OCI-LY3 (cell line): ENCODE measurements at regions not wholly inside any gene's neighbourhood (a gene's known extent, or its start where the extent isn't known, plus 50 kb on each side); places are given as distances from the start of the nearest gene placed in this dataset.
"Not testable (repeated sequence)": the region's sequence is repeated elsewhere in the genome, so short reads cannot be mapped to it uniquely, and the experiment has no call there.

Source experiments
- H2AFZ ChIP-seq: fragments of 200-600, 300-600 bp; shearing (Covaris generic); 2 replicates; pipeline ENCODE4 v1.6.0; 2014; ENCODE audit warnings: antibody characterized with exemption, low read depth, low read length
- H3K27ac ChIP-seq: fragments of 200-600, 300-600 bp; sonication (generic); 2 replicates; pipeline ENCODE4 v1.5.1; 2014; ENCODE audit warnings: mild to moderate bottlenecking, low read length, moderate library complexity, mixed read lengths
- H3K27me3 ChIP-seq: fragments of 200-600, 300-600 bp; sonication (generic); 2 replicates; pipeline ENCODE4 v1.6.1; 2014; ENCODE audit warnings: low read depth, low read length, mixed read lengths
- H3K36me3 ChIP-seq: fragments of 200-600, 300-600 bp; sonication (generic); replicated peaks from 2 replicates; pipeline ENCODE3; 2014; ENCODE audit warnings: low read depth, low read length, mixed read lengths
- H3K4me1 ChIP-seq: fragments of 300-600, 200-600 bp; sonication (generic); 2 replicates; pipeline ENCODE4 v1.6.1; 2014; ENCODE audit warnings: low read length, mixed read lengths
- H3K4me2 ChIP-seq: fragments of 200-600, 300-600 bp; sonication (generic); 2 replicates; pipeline ENCODE4 v1.6.1; 2014; ENCODE audit warnings: low read length, mixed read lengths
- H3K4me3 ChIP-seq: fragments of 300-600, 200-600 bp; sonication (generic); 2 replicates; pipeline ENCODE4 v1.5.1; 2014; ENCODE audit warnings: antibody characterized with exemption, mild to moderate bottlenecking, low read length, moderate library complexity
- H3K79me2 ChIP-seq: fragments of 300-600, 200-600 bp; shearing (Covaris generic); 2 replicates; pipeline ENCODE4 v1.6.1; 2014; ENCODE audit warnings: mild to moderate bottlenecking, low read length, mixed read lengths
- H3K9ac ChIP-seq: fragments of 300-600, 200-600 bp; shearing (Covaris generic); 2 replicates; pipeline ENCODE4 v1.6.0; 2014; ENCODE audit warnings: mild to moderate bottlenecking, low read length, moderate library complexity
- H3K9me3 ChIP-seq: fragments of 200-600, 300-600 bp; shearing (Covaris generic); 2 replicates; pipeline ENCODE4 v1.6.1; 2014; ENCODE audit warnings: low read length, mixed read lengths; ENCODE audit not compliant: insufficient read depth
- H4K20me1 ChIP-seq: fragments of 200-600, 300-600 bp; sonication (generic); 2 replicates; pipeline ENCODE4 v1.6.1; 2016; ENCODE audit warnings: low read length, mixed read lengths; ENCODE audit not compliant: insufficient read depth
- EZH2phosphoT487 ChIP-seq: fragments of 200-600 bp; shearing (Covaris generic); IDR thresholded peaks from 2 replicates; pipeline ENCODE4 v1.6.1; 2018; ENCODE audit warnings: antibody characterized with exemption, mixed run types, low read depth
- TF ChIP-seq, protein P1 (sequence below): fragments of 200-600, 300-600 bp; sonication (generic); IDR thresholded peaks from 2 replicates; pipeline ENCODE4 v1.5.1; 2014; ENCODE audit warnings: antibody characterized with exemption, low read length, low read depth

GRCh38 chr13:83440465-83440864, 441.8 kb downstream of the SLITRK1 start:
- Histone ChIP-seq H4K20me1 (no peaks in the 10 kb centered on the region), H3K9me3 (peaks cover 6% of the 10 kb centered on the region; the same call in 1 of the 2 replicates), H3K79me2 (no peaks in the 10 kb centered on the region), H3K9ac (no peak overlapping the region), H3K27ac (no peak overlapping the region), H2AFZ (no peak overlapping the region), H3K27me3 (no peaks in the 10 kb centered on the region), H3K4me3 (no peak overlapping the region), H3K4me1 (no peaks in the 10 kb centered on the region), H3K4me2 (no peak overlapping the region), H3K36me3 (no peaks in the 10 kb centered on the region)
- TF ChIP-seq EZH2phosphoT487: no peak
- TF ChIP-seq, protein P1, sequence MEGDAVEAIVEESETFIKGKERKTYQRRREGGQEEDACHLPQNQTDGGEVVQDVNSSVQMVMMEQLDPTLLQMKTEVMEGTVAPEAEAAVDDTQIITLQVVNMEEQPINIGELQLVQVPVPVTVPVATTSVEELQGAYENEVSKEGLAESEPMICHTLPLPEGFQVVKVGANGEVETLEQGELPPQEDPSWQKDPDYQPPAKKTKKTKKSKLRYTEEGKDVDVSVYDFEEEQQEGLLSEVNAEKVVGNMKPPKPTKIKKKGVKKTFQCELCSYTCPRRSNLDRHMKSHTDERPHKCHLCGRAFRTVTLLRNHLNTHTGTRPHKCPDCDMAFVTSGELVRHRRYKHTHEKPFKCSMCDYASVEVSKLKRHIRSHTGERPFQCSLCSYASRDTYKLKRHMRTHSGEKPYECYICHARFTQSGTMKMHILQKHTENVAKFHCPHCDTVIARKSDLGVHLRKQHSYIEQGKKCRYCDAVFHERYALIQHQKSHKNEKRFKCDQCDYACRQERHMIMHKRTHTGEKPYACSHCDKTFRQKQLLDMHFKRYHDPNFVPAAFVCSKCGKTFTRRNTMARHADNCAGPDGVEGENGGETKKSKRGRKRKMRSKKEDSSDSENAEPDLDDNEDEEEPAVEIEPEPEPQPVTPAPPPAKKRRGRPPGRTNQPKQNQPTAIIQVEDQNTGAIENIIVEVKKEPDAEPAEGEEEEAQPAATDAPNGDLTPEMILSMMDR: no peak

DNA sequence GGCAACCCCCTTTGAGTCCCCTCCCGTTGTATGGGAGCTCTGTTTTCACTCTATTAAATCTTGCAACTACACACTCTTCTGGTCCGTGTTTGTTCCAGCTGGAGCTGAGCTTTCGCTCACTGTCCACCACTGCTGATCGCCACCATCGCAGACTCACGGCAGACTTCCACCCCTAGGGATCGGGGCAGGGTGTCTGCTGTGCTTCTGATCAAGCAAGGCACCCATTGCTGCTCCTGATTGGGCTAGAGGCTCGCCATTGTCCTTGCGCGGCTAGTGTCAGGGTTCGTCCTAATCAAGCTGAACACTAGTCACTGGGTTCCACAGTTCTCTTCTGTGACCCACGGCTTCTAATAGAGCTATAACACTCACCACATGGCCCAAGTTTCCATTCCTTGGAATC, 442.8 kb downstream of the SLITRK1 start:
- H2AFZ ChIP-seq, H3K9me3 ChIP-seq: not testable (repeated sequence)

GRCh38 chr13:83423861-83424260, 458.4 kb downstream of the SLITRK1 start:
- TF ChIP-seq EZH2phosphoT487: no peak
- TF ChIP-seq, protein P1: no peak
- Histone ChIP-seq H3K4me3 (no peak overlapping the region), H3K4me1 (no peaks in the 10 kb centered on the region), H4K20me1 (no peaks in the 10 kb centered on the region), H3K79me2 (no peaks in the 10 kb centered on the region), H3K4me2 (no peak overlapping the region), H3K27ac (no peak overlapping the region), H3K9ac (no peak overlapping the region), H3K36me3 (peaks cover 2% of the 10 kb centered on the region), H3K27me3 (no peaks in the 10 kb centered on the region), H2AFZ (no peak overlapping the region), H3K9me3 (peaks cover 11% of the 10 kb centered on the region; the same call in 1 of the 2 replicates)

More for the DNA sequence above, 442.8 kb downstream of the SLITRK1 start:
- H3K36me3 ChIP-seq, H3K4me3 ChIP-seq, H3K9ac ChIP-seq, H3K27ac ChIP-seq, H3K4me1 ChIP-seq, H3K27me3 ChIP-seq, H3K4me2 ChIP-seq, H4K20me1 ChIP-seq, H3K79me2 ChIP-seq: not testable (repeated sequence)

DNA sequence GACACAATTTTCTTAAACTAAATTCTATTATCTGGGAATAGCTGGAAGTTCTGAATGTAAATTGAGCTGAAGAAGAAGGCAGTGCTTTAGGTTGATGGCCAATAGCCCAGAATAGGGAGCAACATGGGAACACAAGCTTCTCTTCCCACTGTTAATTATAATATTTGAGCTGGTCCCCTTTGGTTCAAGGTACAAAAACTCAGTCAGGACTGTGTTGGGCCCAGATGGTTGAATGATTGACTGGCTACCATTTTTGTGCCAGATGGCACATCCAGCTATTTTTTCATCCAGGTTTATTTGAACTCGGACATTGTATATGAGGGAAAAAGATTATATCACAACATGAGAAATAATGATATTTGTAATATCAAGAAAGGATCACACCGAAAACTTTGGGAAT, 458.9 kb downstream of the SLITRK1 start:
- no peak overlapping the region for H2AFZ ChIP-seq
- H3K27ac ChIP-seq: no peak overlapping the region
- no peaks in the 10 kb centered on the region for H4K20me1 ChIP-seq
- peaks cover 11% of the 10 kb centered on the region; the same call in 1 of the 2 replicates for H3K9me3 ChIP-seq
- no peak for TF ChIP-seq EZH2phosphoT487
- TF ChIP-seq, protein P1: no peak
- no peaks in the 10 kb centered on the region for H3K79me2 ChIP-seq
- H3K4me3 ChIP-seq: no peak overlapping the region
- no peak overlapping the region for H3K9ac ChIP-seq
- no peaks in the 10 kb centered on the region for H3K4me1 ChIP-seq
- no peak overlapping the region for H3K4me2 ChIP-seq
- peaks cover 2% of the 10 kb centered on the region for H3K36me3 ChIP-seq
- no peaks in the 10 kb centered on the region for H3K27me3 ChIP-seq

DNA sequence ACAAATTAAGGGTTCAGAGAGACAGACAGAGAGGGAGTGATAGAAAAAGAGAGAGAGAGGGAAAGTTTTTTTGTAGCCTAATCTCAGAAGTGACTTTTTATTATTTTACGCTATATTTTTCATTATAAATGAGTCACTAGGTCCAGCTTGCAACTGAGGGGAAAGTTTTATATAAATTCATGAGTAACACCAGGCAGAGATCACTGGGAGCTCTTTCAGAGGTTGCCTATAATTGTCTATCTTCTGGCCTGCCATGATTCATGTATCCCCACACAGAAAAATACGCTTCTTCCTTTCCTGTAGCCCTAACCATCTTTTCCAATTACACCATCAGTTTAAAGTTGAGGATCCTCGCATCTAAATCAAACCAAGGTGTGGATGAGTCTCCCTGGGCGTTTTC, 467.9 kb downstream of the SLITRK1 start:
- no peaks in the 10 kb centered on the region for H3K9me3 ChIP-seq

More for the DNA sequence above, 467.9 kb downstream of the SLITRK1 start:
- no peaks in the 10 kb centered on the region for H3K36me3 ChIP-seq
- H2AFZ ChIP-seq: 0 out of 2 replicates have a peak overlapping the region, but pooled peaks have one; percentile 14
- no peak overlapping the region for H3K4me3 ChIP-seq
- no peaks in the 10 kb centered on the region for H3K4me1 ChIP-seq
- H3K27me3 ChIP-seq: no peaks in the 10 kb centered on the region
- H4K20me1 ChIP-seq: no peaks in the 10 kb centered on the region
- no peak for TF ChIP-seq EZH2phosphoT487
- no peak overlapping the region for H3K9ac ChIP-seq
- no peaks in the 10 kb centered on the region for H3K79me2 ChIP-seq
- no peak overlapping the region for H3K4me2 ChIP-seq
- no peak overlapping the region for H3K27ac ChIP-seq
